ENCODE measurements at regions not wholly inside any gene's neighbourhood (a gene's known extent, or its start where the extent isn't known, plus 50 kb on each side); places are given as distances from the start of the nearest gene placed in this dataset.

DNA sequence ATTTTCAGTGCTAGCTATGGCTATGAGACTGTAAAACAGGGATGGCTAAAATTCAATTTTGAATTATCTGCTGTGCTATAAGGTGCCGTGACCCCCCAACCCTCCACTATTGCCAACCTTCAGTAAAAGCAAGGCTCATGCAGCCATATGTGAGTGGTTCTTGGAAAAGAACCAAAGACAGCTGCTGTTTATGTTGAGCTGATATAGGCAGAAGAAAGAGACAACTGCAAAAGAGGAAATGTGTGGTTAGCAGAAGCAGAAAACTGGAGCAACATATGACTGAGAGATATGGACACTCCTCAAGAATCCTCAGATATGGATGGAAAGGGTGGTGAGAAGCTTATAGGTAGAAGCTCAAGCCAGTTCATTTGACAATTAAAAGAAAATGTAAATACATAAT lies 200.3 kb downstream of the TLE1 start:
- DNase-seq (ENCODE audit: low spot score) (no peak), FAIRE-seq (no peak), ATAC-seq (no peak)
- in situ Hi-C loops (cut with HindIII; ENCODE audit: extremely low pct_ligation_motif_present, low pct_unique_long_range_greater_than_20kb): no loop called here
- H3K4me3 ChIP-seq (replicated peaks in 1 of 3; ENCODE audit: insufficient read depth in 1 of 3, low read depth in 2 of 3, low read length in 3 of 3): no peak overlapping the region
- H3K4me2 ChIP-seq (ENCODE audit: low read depth, low read length): no peak overlapping the region
- no peaks in the 10 kb centered on the region for H3K9me3 ChIP-seq (ENCODE audit: low read length)
- BruUV-seq (replicated peaks): no TSS peak
- H3K79me2 ChIP-seq (ENCODE audit: insufficient read depth, low read length): no peaks in the 10 kb centered on the region
- peaks cover 7% of the 10 kb centered on the region; the same call in 1 of the 2 replicates for H3K4me1 ChIP-seq (ENCODE audit: insufficient read depth, low read length)
- no peak overlapping the region for H2AFZ ChIP-seq (ENCODE audit: low read length)
- ChIA-PET POLR2A (no interaction called here), CTCF (ENCODE audit: low intra/inter-chr PET ratio, low total read pairs) (no interaction called here)
- no peak overlapping the region for H3K9ac ChIP-seq (ENCODE audit: insufficient read depth, low read depth, low read length)
- TF ChIP-seq RFX3 (CRISPR knock-in tag; IDR thresholded peaks at IDR 0.05) (no peak), IKZF1 (IDR thresholded peaks at IDR 0.05) (no peak), SMAD9 (CRISPR knock-in tag; IDR thresholded peaks at IDR 0.05) (no peak), CREB1 (IDR thresholded peaks at IDR 0.05) (no peak), CREB1 (CRISPR knock-in tag; IDR thresholded peaks at IDR 0.05) (no peak), ARNT2 (CRISPR knock-in tag; IDR thresholded peaks at IDR 0.05; ENCODE audit: low read depth) (no peak), U2AF2 (IDR thresholded peaks at IDR 0.05; ENCODE audit: low read depth, low read length) (no peak)
- no peak overlapping the region for H3K27ac ChIP-seq (ENCODE audit: extremely low read length, insufficient read depth, low read length)
- H3K36me3 ChIP-seq (replicated peaks in 1 of 2; ENCODE audit: control insufficient read depth in 1 of 2, insufficient read depth in 2 of 2, low read length in 2 of 2): no peaks in the 10 kb centered on the region
- no peaks in the 10 kb centered on the region for H4K20me1 ChIP-seq (ENCODE audit: insufficient read depth, low read length)
- H3K27me3 ChIP-seq (ENCODE audit: control insufficient read depth in 1 of 2, insufficient read depth in 2 of 2, low read length in 2 of 2): peaks cover 0 to 3% of the 10 kb centered on the region in 2 experiments; a peak in 2 of 5 replicates
- intact Hi-C loops (cut with micrococcal nuclease; ENCODE audit: unreplicated experiment): no loop called here
- WGBS (ENCODE audit: low lambda C conversion rate): 52% methylated on average over 1 of the region's 1 CpG

DNA sequence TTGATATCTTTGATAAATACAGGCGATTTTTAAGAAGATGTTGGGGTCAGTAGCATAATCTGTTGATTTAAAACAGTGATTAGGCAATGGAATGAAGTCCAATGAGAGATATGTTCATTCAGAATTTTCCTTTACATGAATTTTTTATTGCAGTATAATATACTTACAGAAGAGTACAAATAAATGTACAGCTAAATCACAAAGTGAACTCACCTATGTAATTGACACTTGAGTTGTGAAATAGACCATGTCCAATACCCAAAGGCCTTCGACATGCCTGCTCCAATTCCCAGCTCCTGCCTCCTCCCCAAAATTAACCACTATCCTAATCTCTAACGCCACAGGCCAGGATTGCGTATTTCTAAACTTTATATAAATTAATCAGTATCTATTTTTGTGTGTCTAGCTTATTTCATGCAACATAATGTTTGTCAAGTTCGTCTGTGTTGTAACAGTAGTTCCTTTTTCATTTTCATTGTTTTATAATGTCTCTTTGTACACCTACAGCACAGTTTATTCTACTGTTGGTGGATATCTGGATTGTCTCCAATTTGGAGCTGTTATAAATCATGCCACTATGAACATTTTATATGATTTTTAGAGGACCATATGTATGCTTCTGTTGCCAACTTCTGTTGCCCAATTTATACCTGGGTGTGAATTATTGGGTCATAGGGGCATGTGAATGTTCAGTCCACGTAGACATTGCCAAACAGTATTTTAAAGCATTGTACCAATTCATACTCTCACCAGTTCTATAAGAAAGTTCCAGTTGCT lies 208.3 kb downstream of the TLE1 start:
- Histone ChIP-seq H2AFZ (ENCODE audit: low read length) (no peak overlapping the region), H3K9ac (ENCODE audit: insufficient read depth, low read depth, low read length) (no peak overlapping the region), H3K79me2 (ENCODE audit: insufficient read depth, low read length) (no peaks in the 10 kb centered on the region), H3K27me3 (ENCODE audit: control insufficient read depth in 1 of 2, insufficient read depth in 2 of 2, low read length in 2 of 2) (no peaks in the 10 kb centered on the region; a peak in 1 of 5 replicates), H3K4me3 (replicated peaks in 1 of 3; ENCODE audit: insufficient read depth in 1 of 3, low read depth in 2 of 3, low read length in 3 of 3) (no peak overlapping the region), H3K9me3 (ENCODE audit: low read length) (no peaks in the 10 kb centered on the region), H3K4me2 (ENCODE audit: low read depth, low read length) (no peak overlapping the region), H3K27ac (ENCODE audit: extremely low read length, insufficient read depth, low read length) (no peak overlapping the region), H3K36me3 (replicated peaks in 1 of 2; ENCODE audit: control insufficient read depth in 1 of 2, insufficient read depth in 2 of 2, low read length in 2 of 2) (no peaks in the 10 kb centered on the region), H3K4me1 (ENCODE audit: insufficient read depth, low read length) (no peaks in the 10 kb centered on the region), H4K20me1 (ENCODE audit: insufficient read depth, low read length) (no peaks in the 10 kb centered on the region)
- DNase-seq (ENCODE audit: low spot score) (no peak), FAIRE-seq (no peak), ATAC-seq (no peak)
- 13% methylated on average over 6 of the region's 6 CpGs for WGBS (ENCODE audit: low lambda C conversion rate)
- ChIA-PET CTCF (ENCODE audit: low intra/inter-chr PET ratio, low total read pairs) (no interaction called here), POLR2A (no interaction called here)
- intact Hi-C loops (cut with micrococcal nuclease; ENCODE audit: unreplicated experiment): no loop called here
- in situ Hi-C loops (cut with HindIII; ENCODE audit: extremely low pct_ligation_motif_present, low pct_unique_long_range_greater_than_20kb): no loop called here
- BruUV-seq (replicated peaks): no TSS peak
- TF ChIP-seq SIN3B (IDR thresholded peaks at IDR 0.05; ENCODE audit: low read length) (no peak), JUND (CRISPR knock-in tag; IDR thresholded peaks at IDR 0.05) (no peak), PRPF4 (IDR thresholded peaks at IDR 0.05; ENCODE audit: low read depth, low read length, poor library complexity, severe bottlenecking) (no peak)
- TF ChIP-seq, protein P1, sequence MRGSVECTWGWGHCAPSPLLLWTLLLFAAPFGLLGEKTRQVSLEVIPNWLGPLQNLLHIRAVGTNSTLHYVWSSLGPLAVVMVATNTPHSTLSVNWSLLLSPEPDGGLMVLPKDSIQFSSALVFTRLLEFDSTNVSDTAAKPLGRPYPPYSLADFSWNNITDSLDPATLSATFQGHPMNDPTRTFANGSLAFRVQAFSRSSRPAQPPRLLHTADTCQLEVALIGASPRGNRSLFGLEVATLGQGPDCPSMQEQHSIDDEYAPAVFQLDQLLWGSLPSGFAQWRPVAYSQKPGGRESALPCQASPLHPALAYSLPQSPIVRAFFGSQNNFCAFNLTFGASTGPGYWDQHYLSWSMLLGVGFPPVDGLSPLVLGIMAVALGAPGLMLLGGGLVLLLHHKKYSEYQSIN (CRISPR knock-in tag; IDR thresholded peaks at IDR 0.05; ENCODE audit: borderline replicate concordance): no peak
- TF ChIP-seq, protein P2, sequence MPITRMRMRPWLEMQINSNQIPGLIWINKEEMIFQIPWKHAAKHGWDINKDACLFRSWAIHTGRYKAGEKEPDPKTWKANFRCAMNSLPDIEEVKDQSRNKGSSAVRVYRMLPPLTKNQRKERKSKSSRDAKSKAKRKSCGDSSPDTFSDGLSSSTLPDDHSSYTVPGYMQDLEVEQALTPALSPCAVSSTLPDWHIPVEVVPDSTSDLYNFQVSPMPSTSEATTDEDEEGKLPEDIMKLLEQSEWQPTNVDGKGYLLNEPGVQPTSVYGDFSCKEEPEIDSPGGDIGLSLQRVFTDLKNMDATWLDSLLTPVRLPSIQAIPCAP (CRISPR knock-in tag; IDR thresholded peaks at IDR 0.05; ENCODE audit: low read depth): no peak
- TF ChIP-seq, protein P3, sequence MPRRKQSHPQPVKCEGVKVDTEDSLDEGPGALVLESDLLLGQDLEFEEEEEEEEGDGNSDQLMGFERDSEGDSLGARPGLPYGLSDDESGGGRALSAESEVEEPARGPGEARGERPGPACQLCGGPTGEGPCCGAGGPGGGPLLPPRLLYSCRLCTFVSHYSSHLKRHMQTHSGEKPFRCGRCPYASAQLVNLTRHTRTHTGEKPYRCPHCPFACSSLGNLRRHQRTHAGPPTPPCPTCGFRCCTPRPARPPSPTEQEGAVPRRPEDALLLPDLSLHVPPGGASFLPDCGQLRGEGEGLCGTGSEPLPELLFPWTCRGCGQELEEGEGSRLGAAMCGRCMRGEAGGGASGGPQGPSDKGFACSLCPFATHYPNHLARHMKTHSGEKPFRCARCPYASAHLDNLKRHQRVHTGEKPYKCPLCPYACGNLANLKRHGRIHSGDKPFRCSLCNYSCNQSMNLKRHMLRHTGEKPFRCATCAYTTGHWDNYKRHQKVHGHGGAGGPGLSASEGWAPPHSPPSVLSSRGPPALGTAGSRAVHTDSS (CRISPR knock-in tag; conservative IDR thresholded peaks at IDR 0.05): no peak
